SJSA1 (cell line): ENCODE measurements at regions not wholly inside any gene's neighbourhood (a gene's known extent, or its start where the extent isn't known, plus 50 kb on each side); places are given as distances from the start of the nearest gene placed in this dataset.
"Not testable (repeated sequence)": the region's sequence is repeated elsewhere in the genome, so short reads cannot be mapped to it uniquely, and the experiment has no call there.

Experiments used
- DNase-seq, 2 experiments: peaks; one replicate each; pipeline ENCODE4 v3.0.0-alpha.2; 2015 to 2020; ENCODE audit warnings: low spot score in 2 of 2, low read depth in 1 of 2
- H3K27ac ChIP-seq: fragments of 250-450 bp; sonication (Bioruptor Pico); 2 replicates; pipeline ENCODE4 v1.5.1; 2020; ENCODE audit warnings: mild to moderate bottlenecking, moderate library complexity
- H3K27me3 ChIP-seq: fragments of 250-450 bp; sonication (Bioruptor Pico); replicated peaks from 2 replicates; pipeline ENCODE4 v1.5.1; 2020; ENCODE audit warnings: mild to moderate bottlenecking, moderate library complexity
- H3K36me3 ChIP-seq: fragments of 250-450 bp; sonication (Bioruptor Pico); 2 replicates; pipeline ENCODE4 v1.5.1; 2020; ENCODE audit warnings: mild to moderate bottlenecking
- H3K4me1 ChIP-seq: fragments of 250-450 bp; sonication (Bioruptor Pico); replicated peaks from 2 replicates; pipeline ENCODE4 v1.6.1; 2021; ENCODE audit warnings: mild to moderate bottlenecking
- H3K4me3 ChIP-seq: fragments of 250-450 bp; sonication (Bioruptor Pico); 2 replicates; pipeline ENCODE4 v1.5.1; 2020; ENCODE audit warnings: mild to moderate bottlenecking
- H3K9me3 ChIP-seq: fragments of 250-450 bp; sonication (Bioruptor Pico); replicated peaks from 2 replicates; pipeline ENCODE4 v1.5.1; 2020; ENCODE audit warnings: mild to moderate bottlenecking

DNA sequence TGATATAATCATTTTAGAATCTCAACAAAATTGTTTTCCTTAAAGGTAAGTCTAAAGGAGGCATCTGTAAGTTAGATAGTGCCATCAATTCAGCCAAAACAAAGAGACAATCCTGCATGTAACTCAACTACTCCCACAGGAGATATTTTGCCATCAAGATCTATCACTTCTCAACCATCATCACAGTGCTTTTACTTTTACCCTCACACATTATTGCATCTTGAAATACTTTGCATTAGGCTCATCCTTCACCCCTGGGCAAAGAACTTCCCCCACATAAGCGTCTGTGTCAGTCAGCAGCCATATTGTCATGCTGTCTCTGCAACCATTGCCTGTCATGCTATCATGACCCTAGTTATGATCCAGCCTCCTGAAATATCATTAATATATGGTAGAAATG lies 54.9 kb upstream of the NLGN1 start:
- Histone ChIP-seq H3K27me3 (no peaks in the 10 kb centered on the region), H3K4me3 (no peak overlapping the region), H3K4me1 (no peaks in the 10 kb centered on the region), H3K36me3 (no peaks in the 10 kb centered on the region), H3K9me3 (no peaks in the 10 kb centered on the region), H3K27ac (no peak overlapping the region)
- no peak for DNase-seq

DNA sequence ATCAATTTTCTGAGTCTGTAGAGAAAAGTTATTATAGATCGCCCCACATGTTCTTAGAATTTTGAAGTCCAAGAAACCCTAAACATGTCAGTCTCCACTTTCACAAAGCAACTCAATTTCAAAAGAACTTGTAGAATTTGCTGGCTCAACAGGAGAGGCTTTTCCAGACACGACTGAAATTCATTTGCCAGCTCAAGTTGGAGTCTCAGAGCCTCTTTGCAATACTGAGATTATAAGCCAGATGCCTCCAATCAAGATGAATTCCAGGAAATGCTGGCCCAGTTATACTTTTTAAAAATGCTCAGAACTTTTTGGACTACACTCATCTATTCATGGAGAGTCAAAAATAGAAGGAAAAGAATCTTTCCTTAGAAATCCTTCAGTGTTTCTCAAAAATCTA lies 56.9 kb upstream of the NLGN1 start:
- no peak for DNase-seq
- H3K36me3 ChIP-seq: no peaks in the 10 kb centered on the region
- no peaks in the 10 kb centered on the region for H3K27me3 ChIP-seq
- no peak overlapping the region for H3K27ac ChIP-seq
- no peaks in the 10 kb centered on the region for H3K9me3 ChIP-seq
- no peaks in the 10 kb centered on the region for H3K4me1 ChIP-seq
- no peak overlapping the region for H3K4me3 ChIP-seq

DNA sequence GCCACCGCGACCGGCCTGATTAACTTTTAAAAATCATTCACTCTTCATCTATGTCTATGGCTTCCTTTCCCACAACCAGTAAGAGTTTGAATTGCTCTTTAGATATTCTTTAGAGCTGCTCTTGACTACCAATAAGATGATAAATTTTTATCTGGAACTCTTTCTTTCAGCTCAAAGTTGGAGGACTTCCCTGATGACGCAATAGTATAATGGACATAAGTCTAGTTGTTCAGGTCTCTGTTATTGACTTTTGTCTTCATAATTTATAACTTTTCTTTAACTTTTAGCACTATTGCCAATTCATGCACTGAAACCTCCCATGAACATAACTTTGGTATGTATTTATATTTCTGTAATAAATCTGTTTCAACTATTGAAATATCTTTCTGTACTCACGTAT lies 61.3 kb upstream of the NLGN1 start:
- no peaks in the 10 kb centered on the region for H3K4me1 ChIP-seq
- DNase-seq: no peak

DNA sequence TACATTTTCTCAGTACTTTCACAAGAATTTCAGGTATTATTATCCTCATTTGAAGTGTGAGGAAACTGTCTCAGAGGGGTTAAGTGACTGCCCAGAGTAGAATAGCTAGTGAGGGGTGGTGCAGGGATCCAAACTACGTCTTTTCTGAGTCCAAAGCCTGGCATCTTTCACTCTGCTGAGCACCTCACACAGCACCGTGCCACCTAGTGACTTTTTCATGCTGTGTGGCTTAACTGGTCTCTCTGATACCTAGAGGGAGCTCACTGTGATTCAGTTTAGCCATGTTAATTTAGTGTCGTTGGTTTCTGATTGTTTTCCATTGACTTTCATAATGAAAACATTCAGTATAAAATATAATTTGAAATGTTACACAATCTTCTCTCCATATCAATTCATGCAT lies 91.4 kb upstream of the NLGN1 start:
- Histone ChIP-seq H3K27ac (no peak overlapping the region), H3K27me3 (no peaks in the 10 kb centered on the region), H3K36me3 (no peaks in the 10 kb centered on the region), H3K4me3 (no peak overlapping the region), H3K9me3 (no peaks in the 10 kb centered on the region), H3K4me1 (no peaks in the 10 kb centered on the region)
- no peak for DNase-seq

More for the DNA sequence above, 61.3 kb upstream of the NLGN1 start:
- H3K9me3 ChIP-seq: no peaks in the 10 kb centered on the region
- no peaks in the 10 kb centered on the region for H3K27me3 ChIP-seq
- no peak overlapping the region for H3K4me3 ChIP-seq
- H3K27ac ChIP-seq: no peak overlapping the region
- H3K36me3 ChIP-seq: no peaks in the 10 kb centered on the region

DNA sequence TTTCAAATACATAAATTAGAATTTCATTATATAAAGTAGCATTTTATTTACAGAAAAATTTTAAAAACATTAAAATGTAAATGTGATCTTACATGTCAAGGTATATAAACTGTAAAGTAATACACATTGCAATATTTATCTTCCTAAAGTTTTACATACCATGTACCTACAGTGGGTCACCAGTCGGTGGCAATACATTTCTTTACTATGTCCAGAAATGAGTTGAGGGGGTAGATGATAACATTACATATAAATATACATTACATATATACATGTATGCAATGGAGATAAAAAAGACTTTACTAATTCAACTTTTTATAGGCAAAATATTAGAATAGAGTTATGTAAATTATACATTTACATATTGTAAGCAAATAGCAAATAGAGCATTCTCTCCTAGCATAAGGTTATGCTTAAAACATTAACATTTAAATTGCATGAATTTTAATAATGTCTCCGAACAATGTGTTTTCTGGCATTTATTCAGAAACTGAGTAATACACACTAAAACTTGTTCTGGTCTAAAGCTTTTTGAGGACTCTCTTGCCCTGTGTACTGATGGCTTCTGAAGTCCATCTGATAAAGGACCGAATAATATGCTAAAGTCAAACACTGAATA lies 93.3 kb upstream of the NLGN1 start:
- no peaks in the 10 kb centered on the region for H3K4me1 ChIP-seq
- no peaks in the 10 kb centered on the region for H3K36me3 ChIP-seq
- no peak overlapping the region for H3K27ac ChIP-seq
- no peaks in the 10 kb centered on the region for H3K9me3 ChIP-seq
- no peaks in the 10 kb centered on the region for H3K27me3 ChIP-seq
- no peak overlapping the region for H3K4me3 ChIP-seq
- no peak for DNase-seq

DNA sequence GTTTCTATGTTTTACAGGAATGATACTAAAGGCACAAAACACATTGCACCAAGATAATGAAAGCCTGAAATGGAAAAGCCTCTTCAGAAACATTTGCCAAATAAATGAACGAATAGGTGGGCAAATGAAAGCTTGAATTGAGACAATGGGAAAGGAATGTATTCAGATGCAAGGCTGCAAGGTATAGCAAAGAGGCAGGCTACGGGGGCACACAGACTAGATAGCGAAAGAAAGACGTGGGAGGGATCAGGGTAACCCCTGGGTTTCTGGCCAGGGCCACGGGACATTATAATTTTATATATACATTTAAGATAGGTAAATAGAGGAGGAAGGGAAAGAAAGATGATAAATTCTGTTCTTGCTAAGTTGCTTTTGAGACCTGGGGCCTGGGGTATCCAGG lies 95.9 kb upstream of the NLGN1 start:
- Histone ChIP-seq H3K4me1 (no peaks in the 10 kb centered on the region), H3K27ac (no peak overlapping the region), H3K9me3 (no peaks in the 10 kb centered on the region), H3K4me3 (no peak overlapping the region), H3K36me3 (no peaks in the 10 kb centered on the region), H3K27me3 (no peaks in the 10 kb centered on the region)
- no peak for DNase-seq

DNA sequence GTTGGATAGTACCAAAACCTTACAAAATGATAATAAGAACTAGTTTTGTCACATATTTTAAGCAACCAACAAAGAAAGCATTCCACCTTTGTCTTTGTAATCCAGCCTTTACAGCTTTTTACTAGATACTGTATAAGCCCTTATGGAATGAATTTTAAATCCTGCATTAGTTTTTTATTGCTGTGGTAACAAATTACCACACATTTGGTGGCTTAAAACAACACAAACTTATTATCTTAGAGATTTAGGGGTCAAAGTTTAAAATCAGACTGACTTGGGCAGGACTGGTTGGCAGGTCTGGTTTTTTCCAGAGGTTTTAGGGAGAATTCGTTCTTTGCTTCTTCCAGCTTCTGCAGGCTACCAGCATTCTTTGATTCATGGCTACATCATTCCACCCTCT lies 108.5 kb upstream of the NLGN1 start:
- Histone ChIP-seq H3K4me3 (no peak overlapping the region), H3K27ac (no peak overlapping the region), H3K36me3 (no peaks in the 10 kb centered on the region), H3K9me3 (no peaks in the 10 kb centered on the region), H3K4me1 (no peaks in the 10 kb centered on the region), H3K27me3 (no peaks in the 10 kb centered on the region)
- no peak for DNase-seq

DNA sequence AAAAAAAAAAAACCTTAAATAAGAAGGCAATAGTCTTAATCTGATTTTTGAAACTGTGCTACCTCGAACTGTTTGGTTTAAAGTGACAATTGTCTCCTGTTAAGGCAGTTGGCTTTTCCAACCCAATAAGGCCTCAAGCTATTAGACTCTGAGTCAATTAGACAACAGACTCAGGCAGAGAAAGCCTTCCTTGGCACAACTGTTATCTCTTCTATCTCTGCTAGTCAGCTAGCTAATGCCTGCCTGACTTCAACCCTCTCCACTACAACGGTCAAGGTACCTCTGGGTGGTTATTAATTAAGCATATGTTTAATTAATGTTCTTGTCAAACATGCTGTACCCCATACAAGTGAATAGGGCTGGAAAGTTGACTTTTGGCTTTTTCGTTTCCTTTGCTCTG lies 110.2 kb upstream of the NLGN1 start:
- DNase-seq: no peak

DNA sequence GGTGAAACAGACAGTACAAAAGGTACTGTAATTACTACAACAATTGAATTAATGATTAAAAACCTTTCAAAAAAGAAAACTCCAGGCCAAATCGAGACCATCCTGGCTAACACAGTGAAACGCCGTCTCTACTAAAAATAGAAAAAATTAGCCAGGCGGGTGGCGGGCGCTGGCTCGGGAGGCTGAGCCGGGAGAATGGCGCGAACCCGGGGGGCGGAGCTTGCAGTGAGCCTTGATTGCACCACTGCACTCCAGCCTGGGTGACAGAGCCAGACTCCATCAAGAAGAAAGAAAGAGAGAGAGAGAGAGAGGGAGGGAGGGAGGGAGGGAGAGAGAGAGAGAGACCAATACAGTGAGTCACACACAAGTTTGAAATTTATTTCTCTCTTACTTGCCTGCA lies 111.0 kb upstream of the NLGN1 start:
- not testable (repeated sequence) for H3K4me3 ChIP-seq, H3K27me3 ChIP-seq, H3K9me3 ChIP-seq, H3K36me3 ChIP-seq, H3K27ac ChIP-seq, DNase-seq, H3K4me1 ChIP-seq

More for the DNA sequence above, 110.2 kb upstream of the NLGN1 start:
- no peaks in the 10 kb centered on the region for H3K27me3 ChIP-seq
- no peak overlapping the region for H3K27ac ChIP-seq
- no peaks in the 10 kb centered on the region for H3K4me1 ChIP-seq
- no peak overlapping the region for H3K4me3 ChIP-seq
- H3K36me3 ChIP-seq: no peaks in the 10 kb centered on the region
- H3K9me3 ChIP-seq: no peaks in the 10 kb centered on the region

DNA sequence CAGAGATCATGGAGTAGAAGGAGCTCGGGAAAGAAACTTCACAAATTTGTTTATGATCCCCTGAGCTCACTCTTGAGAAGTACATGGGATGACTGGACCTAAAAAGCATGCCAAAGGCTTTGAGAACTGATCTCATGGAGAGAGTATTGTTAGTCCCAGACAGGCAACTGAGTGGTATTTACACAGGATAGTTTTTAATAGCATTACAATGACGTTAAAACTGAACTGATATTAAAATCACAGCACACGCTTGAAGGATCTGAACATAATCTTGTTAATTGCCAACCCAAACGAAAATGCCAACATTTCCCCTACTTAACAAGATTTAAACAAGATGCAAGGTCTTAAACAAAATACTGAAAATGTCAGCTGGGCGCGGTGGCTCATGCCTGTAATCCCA lies 113.2 kb upstream of the NLGN1 start:
- Histone ChIP-seq H3K36me3 (no peaks in the 10 kb centered on the region), H3K27me3 (no peaks in the 10 kb centered on the region), H3K27ac (no peak overlapping the region), H3K9me3 (no peaks in the 10 kb centered on the region), H3K4me3 (no peak overlapping the region), H3K4me1 (no peaks in the 10 kb centered on the region)
- DNase-seq: no peak

DNA sequence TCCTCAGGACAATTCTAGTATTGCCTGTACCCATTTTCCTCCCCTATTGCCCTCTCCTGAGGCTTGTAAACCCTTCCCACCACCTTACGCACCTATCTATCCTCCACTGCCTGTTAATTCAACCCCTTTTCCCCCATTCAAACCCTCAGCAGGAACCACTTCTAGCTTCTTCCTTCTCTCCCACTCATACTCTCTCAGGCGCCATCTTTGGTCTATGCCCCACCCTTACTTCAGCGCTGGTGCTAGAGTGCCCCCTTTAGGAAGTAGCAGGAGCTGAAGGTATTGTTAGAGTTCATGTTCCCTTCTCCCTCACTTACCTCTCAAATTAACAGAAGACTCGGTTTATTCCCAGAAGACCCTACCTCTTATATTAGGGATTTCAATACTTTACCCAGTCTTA lies 121.8 kb upstream of the NLGN1 start:
- Histone ChIP-seq H3K27ac (no peak overlapping the region), H3K4me3 (no peak overlapping the region), H3K36me3 (no peaks in the 10 kb centered on the region), H3K9me3 (no peaks in the 10 kb centered on the region), H3K4me1 (no peaks in the 10 kb centered on the region), H3K27me3 (no peaks in the 10 kb centered on the region)
- no peak for DNase-seq

DNA sequence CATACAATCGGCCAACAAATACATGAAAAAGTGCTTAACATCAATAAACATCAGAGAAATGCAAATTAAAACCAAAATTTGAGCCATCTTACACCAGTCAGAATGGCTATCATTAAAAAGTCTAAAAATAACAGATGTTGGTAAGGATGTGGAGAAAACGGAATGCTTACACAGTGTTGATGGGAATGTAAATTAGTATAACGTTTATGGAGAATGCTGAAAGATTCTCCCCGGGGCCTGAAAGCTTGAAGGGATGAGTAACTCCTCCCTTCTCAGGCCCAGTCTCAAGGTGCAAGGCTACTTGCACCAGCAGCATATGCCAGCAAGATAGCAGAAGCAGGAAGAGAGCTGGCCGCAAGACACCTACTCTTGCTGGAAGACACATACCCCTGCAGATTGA lies 123.7 kb upstream of the NLGN1 start:
- H3K9me3 ChIP-seq: no peaks in the 10 kb centered on the region
- H3K27ac ChIP-seq: no peak overlapping the region
- no peaks in the 10 kb centered on the region for H3K4me1 ChIP-seq
- no peak overlapping the region for H3K4me3 ChIP-seq
- no peaks in the 10 kb centered on the region for H3K36me3 ChIP-seq
- DNase-seq: no peak
- no peaks in the 10 kb centered on the region for H3K27me3 ChIP-seq

DNA sequence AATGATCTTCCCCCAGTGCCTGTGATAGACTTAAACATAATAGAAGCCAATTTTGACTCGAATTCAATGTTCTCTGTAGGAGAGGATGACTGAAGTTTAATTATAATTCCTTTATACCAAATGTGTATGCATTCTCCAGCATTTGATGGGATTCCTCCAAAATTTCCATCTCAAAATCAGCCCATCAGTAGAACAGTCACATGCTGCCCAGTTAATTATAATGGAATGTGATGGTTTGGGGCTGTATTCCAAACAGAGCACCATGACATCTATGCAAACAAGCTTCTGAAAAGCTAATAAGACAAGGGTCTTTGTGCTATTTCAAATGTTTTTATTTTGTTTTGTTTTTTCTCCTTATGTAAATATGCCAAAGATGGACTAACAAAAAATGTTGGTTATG lies 127.7 kb upstream of the SPATA16 start:
- no peak overlapping the region for H3K27ac ChIP-seq
- H3K4me3 ChIP-seq: no peak overlapping the region
- H3K4me1 ChIP-seq: no peaks in the 10 kb centered on the region
- no peak for DNase-seq
- H3K27me3 ChIP-seq: no peaks in the 10 kb centered on the region
- H3K36me3 ChIP-seq: no peaks in the 10 kb centered on the region
- H3K9me3 ChIP-seq: no peaks in the 10 kb centered on the region

DNA sequence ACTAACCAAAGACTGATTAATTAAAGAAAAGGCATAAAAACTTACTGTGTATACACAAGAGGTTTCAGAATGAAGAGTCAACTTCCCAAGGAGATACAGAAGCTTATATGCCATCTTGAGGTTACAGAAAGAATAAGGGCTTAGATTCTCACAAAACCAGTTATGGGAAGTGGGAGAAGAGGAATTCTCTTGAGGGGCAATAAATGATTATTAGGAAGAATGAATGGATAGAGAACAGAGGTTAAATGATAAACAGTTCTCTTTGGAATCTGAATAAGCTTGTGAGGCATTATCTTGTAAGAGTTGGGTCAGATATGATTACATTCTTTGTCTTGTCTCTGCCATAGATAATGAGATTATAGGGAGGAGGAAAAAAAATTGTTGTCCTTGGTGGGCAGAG lies 126.7 kb upstream of the SPATA16 start:
- H3K4me1 ChIP-seq: no peaks in the 10 kb centered on the region
- no peaks in the 10 kb centered on the region for H3K27me3 ChIP-seq
- H3K9me3 ChIP-seq: no peaks in the 10 kb centered on the region
- no peaks in the 10 kb centered on the region for H3K36me3 ChIP-seq
- DNase-seq: no peak
- no peak overlapping the region for H3K27ac ChIP-seq
- H3K4me3 ChIP-seq: no peak overlapping the region

DNA sequence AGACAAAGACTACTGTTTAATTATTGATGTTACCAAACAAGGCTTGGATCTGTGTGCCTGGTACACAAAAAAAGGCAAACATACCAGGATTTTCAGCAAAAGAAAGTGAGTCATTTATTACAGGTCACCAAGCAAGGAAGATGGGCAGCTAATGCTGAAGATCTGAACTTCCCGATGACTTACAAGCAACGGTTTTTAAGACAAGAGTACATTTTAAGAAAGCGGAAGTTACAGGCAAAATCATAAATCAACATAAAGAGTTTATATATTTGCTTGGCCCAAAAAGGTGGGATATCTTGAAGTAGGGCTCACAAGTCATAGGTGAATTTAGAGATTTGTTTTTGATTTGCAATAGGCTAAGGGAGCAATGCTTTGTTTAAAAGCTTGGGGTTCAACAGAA lies 125.4 kb upstream of the SPATA16 start:
- H3K27ac ChIP-seq: no peak overlapping the region
- H3K9me3 ChIP-seq: no peaks in the 10 kb centered on the region
- H3K4me3 ChIP-seq: no peak overlapping the region
- no peak for DNase-seq
- H3K27me3 ChIP-seq: no peaks in the 10 kb centered on the region
- no peaks in the 10 kb centered on the region for H3K4me1 ChIP-seq
- H3K36me3 ChIP-seq: no peaks in the 10 kb centered on the region
